Osteoblast (primary cell): ENCODE measurements at regions not wholly inside any gene's neighbourhood (a gene's known extent, or its start where the extent isn't known, plus 50 kb on each side); places are given as distances from the start of the nearest gene placed in this dataset.

Experiments
- DNase-seq: peaks from one replicate; pipeline ENCODE4 v3.0.0; 2011; ENCODE audit warnings: low spot score, mixed read lengths; ENCODE audit not compliant: insufficient read length; ENCODE audit errors: missing footprints
- H2AFZ ChIP-seq: 2 replicates; pipeline ENCODE4 v1.6.0; 2011; ENCODE audit warnings: mild to moderate bottlenecking, low read length
- H3K27ac ChIP-seq: 2 replicates; pipeline ENCODE4 v1.5.1; 2011; ENCODE audit warnings: mild to moderate bottlenecking, low read depth, low read length, moderate library complexity
- H3K27me3 ChIP-seq: 2 replicates; pipeline ENCODE4 v1.6.0; 2012; ENCODE audit warnings: mild to moderate bottlenecking, control low read depth, inconsistent platforms, low read length, moderate library complexity; ENCODE audit not compliant: insufficient read depth
- H3K36me3 ChIP-seq: 2 replicates; pipeline ENCODE4 v1.5.1; 2011; ENCODE audit warnings: mild to moderate bottlenecking, low read length, control low read depth, moderate library complexity; ENCODE audit not compliant: insufficient read depth
- H3K4me1 ChIP-seq: 2 replicates; pipeline ENCODE4 v1.5.1; 2011; ENCODE audit warnings: mild to moderate bottlenecking, low read length, control low read depth, moderate library complexity; ENCODE audit not compliant: insufficient read depth
- H3K4me2 ChIP-seq: 2 replicates; pipeline ENCODE4 v1.6.0; 2011; ENCODE audit warnings: mild to moderate bottlenecking, low read length; ENCODE audit not compliant: insufficient read depth
- H3K4me3 ChIP-seq: fragments of 200-600 bp; sonication (generic); 3 replicates; pipeline ENCODE4 v1.5.1; 2012; ENCODE audit warnings: mild to moderate bottlenecking, low read length, inconsistent platforms; ENCODE audit not compliant: insufficient read depth
- H3K79me2 ChIP-seq: 2 replicates; pipeline ENCODE4 v1.6.0; 2012; ENCODE audit warnings: mild to moderate bottlenecking, low read length, control low read depth, inconsistent platforms; ENCODE audit not compliant: insufficient read depth
- H3K9me3 ChIP-seq: 2 replicates; pipeline ENCODE4 v1.5.1; 2011; ENCODE audit warnings: low read depth, low read length, control low read depth
- H4K20me1 ChIP-seq: 2 replicates; pipeline ENCODE4 v1.6.0; 2012; ENCODE audit warnings: mild to moderate bottlenecking, low read length, control low read depth; ENCODE audit not compliant: insufficient read depth
- TF ChIP-seq, protein P1 (sequence below): IDR thresholded peaks from 2 replicates; pipeline ENCODE4 v1.5.1; 2011; ENCODE audit warnings: mild to moderate bottlenecking, low read depth, low read length, moderate library complexity; ENCODE audit errors: extremely low read depth

GRCh38 chr17:53633856-53634255 lies 188.9 kb upstream of the KIF2B start:
- Histone ChIP-seq H3K4me2 (no peak overlapping the region), H3K4me3 (no peak overlapping the region), H3K4me1 (peaks cover 7% of the 10 kb centered on the region), H2AFZ (no peak overlapping the region), H3K27me3 (no peaks in the 10 kb centered on the region), H3K36me3 (no peaks in the 10 kb centered on the region), H3K79me2 (no peaks in the 10 kb centered on the region), H3K27ac (no peak overlapping the region), H3K9me3 (no peaks in the 10 kb centered on the region), H4K20me1 (no peaks in the 10 kb centered on the region)
- DNase-seq = no peak
- TF ChIP-seq, protein P1, sequence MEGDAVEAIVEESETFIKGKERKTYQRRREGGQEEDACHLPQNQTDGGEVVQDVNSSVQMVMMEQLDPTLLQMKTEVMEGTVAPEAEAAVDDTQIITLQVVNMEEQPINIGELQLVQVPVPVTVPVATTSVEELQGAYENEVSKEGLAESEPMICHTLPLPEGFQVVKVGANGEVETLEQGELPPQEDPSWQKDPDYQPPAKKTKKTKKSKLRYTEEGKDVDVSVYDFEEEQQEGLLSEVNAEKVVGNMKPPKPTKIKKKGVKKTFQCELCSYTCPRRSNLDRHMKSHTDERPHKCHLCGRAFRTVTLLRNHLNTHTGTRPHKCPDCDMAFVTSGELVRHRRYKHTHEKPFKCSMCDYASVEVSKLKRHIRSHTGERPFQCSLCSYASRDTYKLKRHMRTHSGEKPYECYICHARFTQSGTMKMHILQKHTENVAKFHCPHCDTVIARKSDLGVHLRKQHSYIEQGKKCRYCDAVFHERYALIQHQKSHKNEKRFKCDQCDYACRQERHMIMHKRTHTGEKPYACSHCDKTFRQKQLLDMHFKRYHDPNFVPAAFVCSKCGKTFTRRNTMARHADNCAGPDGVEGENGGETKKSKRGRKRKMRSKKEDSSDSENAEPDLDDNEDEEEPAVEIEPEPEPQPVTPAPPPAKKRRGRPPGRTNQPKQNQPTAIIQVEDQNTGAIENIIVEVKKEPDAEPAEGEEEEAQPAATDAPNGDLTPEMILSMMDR = no peak

- Histone ChIP-seq H3K79me2 (no peaks in the 10 kb centered on the region), H3K27ac (no peak overlapping the region), H3K4me2 (no peak overlapping the region), H3K9me3 (no peaks in the 10 kb centered on the region), H3K4me1 (peaks cover 16% of the 10 kb centered on the region), H3K4me3 (no peak overlapping the region), H2AFZ (no peak overlapping the region), H3K27me3 (no peaks in the 10 kb centered on the region), H4K20me1 (no peaks in the 10 kb centered on the region), H3K36me3 (no peaks in the 10 kb centered on the region)
- DNase-seq = no peak
- TF ChIP-seq, protein P1 = no peak
These were observed 191.2 kb upstream of the KIF2B start for GRCh38 chr17:53631486-53631885.

DNA sequence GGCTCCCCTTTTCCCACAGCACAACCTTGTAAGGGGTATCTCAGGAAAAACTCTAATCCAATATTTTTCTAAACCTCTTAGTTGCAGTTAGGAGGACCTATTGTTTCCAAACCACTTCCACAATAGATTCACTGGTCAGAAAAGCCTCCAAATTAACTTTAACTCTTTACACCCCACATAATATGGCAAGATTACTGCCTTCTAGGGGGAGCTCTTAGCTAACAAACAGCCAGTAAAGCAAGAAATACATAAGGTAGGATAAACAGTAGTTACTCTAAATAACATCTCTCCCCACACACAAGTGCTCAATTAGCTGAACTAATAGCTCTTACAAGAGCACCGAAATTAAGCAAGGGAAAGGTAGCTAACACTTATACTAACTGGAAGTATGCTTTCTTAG lies 192.1 kb upstream of the KIF2B start:
- Histone ChIP-seq H3K4me2 (no peak overlapping the region), H4K20me1 (no peaks in the 10 kb centered on the region), H3K27me3 (no peaks in the 10 kb centered on the region), H3K4me3 (no peak overlapping the region), H3K27ac (no peak overlapping the region), H3K4me1 (peaks cover 17% of the 10 kb centered on the region), H2AFZ (no peak overlapping the region), H3K79me2 (no peaks in the 10 kb centered on the region), H3K9me3 (no peaks in the 10 kb centered on the region), H3K36me3 (no peaks in the 10 kb centered on the region)
- no peak for DNase-seq
- TF ChIP-seq, protein P1 = no peak

DNA sequence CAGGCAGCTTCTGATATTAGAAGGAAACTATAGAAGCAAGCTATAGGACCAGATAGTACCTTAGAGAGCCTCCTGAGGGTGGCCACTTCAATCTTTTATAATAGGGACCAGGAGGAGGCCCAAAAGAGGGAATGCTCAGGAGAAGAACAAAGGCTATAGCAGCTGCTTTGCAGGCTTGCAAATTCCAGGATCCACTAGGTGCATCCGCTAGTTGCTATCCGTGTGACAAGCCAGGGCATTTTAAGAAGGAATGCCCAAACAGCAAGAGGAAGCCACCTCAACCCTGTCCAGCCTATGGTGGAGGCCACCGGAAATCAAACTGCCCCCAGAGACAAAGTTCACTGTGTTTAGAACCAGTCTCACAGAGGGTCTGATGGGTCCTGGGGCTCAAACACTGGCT lies 192.6 kb upstream of the KIF2B start:
- no peak overlapping the region for H3K4me2 ChIP-seq
- H3K79me2 ChIP-seq = no peaks in the 10 kb centered on the region
- TF ChIP-seq, protein P1 = no peak
- H3K9me3 ChIP-seq = no peaks in the 10 kb centered on the region
- H4K20me1 ChIP-seq = no peaks in the 10 kb centered on the region
- peaks cover 17% of the 10 kb centered on the region for H3K4me1 ChIP-seq
- no peaks in the 10 kb centered on the region for H3K36me3 ChIP-seq
- no peak overlapping the region for H3K4me3 ChIP-seq
- H2AFZ ChIP-seq = no peak overlapping the region
- DNase-seq = no peak
- no peaks in the 10 kb centered on the region for H3K27me3 ChIP-seq
- H3K27ac ChIP-seq = no peak overlapping the region
